Osteocyte (in vitro differentiated cells): ENCODE measurements at regions not wholly inside any gene's neighbourhood (a gene's known extent, or its start where the extent isn't known, plus 50 kb on each side); places are given as distances from the start of the nearest gene placed in this dataset.
"Not testable (repeated sequence)": the region's sequence is repeated elsewhere in the genome, so short reads cannot be mapped to it uniquely, and the experiment has no call there.

Experiments used
- DNase-seq: peaks from one replicate; pipeline ENCODE4 v3.0.0; 2021; ENCODE audit warnings: mixed read lengths; ENCODE audit not compliant: unreplicated experiment; ENCODE audit errors: extremely low spot score
- H3K27ac Mint-ChIP-seq: one replicate; pipeline ENCODE4 v1.8.0; 2021; ENCODE audit warnings: mild to moderate bottlenecking, mixed read lengths; ENCODE audit not compliant: unreplicated experiment
- H3K27me3 Mint-ChIP-seq: one replicate; pipeline ENCODE4 v1.8.0; 2021; ENCODE audit warnings: mixed read lengths; ENCODE audit not compliant: unreplicated experiment
- H3K36me3 Mint-ChIP-seq: one replicate; pipeline ENCODE4 v1.8.0; 2021; ENCODE audit warnings: mixed read lengths; ENCODE audit not compliant: unreplicated experiment
- H3K4me1 Mint-ChIP-seq: one replicate; pipeline ENCODE4 v1.8.0; 2021; ENCODE audit warnings: mixed read lengths; ENCODE audit not compliant: unreplicated experiment
- H3K4me3 Mint-ChIP-seq: one replicate; pipeline ENCODE4 v1.8.0; 2021; ENCODE audit warnings: mild to moderate bottlenecking, moderate library complexity, mixed read lengths; ENCODE audit not compliant: unreplicated experiment
- H3K9me3 Mint-ChIP-seq: one replicate; pipeline ENCODE4 v1.8.0; 2021; ENCODE audit warnings: mixed read lengths; ENCODE audit not compliant: unreplicated experiment
- CTCF ChIP-seq: fragments of 200-600 bp; sonication (generic); IDR thresholded peaks from 2 replicates; pipeline ENCODE4 v1.5.0; 2021; ENCODE audit warnings: antibody characterized with exemption, mild to moderate bottlenecking, moderate library complexity

GRCh38 chr12:19675361-19675760, 236.1 kb downstream of the AEBP2 start:
- H3K9me3 Mint-ChIP-seq: peaks cover 35% of the 10 kb centered on the region
- TF ChIP-seq CTCF: no peak
- no peak overlapping the region for H3K4me3 Mint-ChIP-seq
- H3K36me3 Mint-ChIP-seq: peaks cover 6% of the 10 kb centered on the region
- H3K4me1 Mint-ChIP-seq: peaks cover 9% of the 10 kb centered on the region
- no peak for DNase-seq
- H3K27ac Mint-ChIP-seq: no peak overlapping the region
- no peaks in the 10 kb centered on the region for H3K27me3 Mint-ChIP-seq

GRCh38 chr12:19678501-19678900, 239.2 kb downstream of the AEBP2 start:
- not testable (repeated sequence) for H3K4me1 Mint-ChIP-seq, DNase-seq, H3K4me3 Mint-ChIP-seq, H3K27ac Mint-ChIP-seq, H3K36me3 Mint-ChIP-seq, H3K27me3 Mint-ChIP-seq
- H3K9me3 Mint-ChIP-seq: peaks cover 36% of the 10 kb centered on the region

GRCh38 chr12:19681007-19681406, 241.7 kb downstream of the AEBP2 start:
- Mint-ChIP-seq H3K27ac (no peak overlapping the region), H3K4me1 (peaks cover 18% of the 10 kb centered on the region), H3K27me3 (no peaks in the 10 kb centered on the region), H3K4me3 (no peak overlapping the region), H3K36me3 (peaks cover 6% of the 10 kb centered on the region), H3K9me3 (peaks cover 36% of the 10 kb centered on the region)
- no peak for TF ChIP-seq CTCF
- DNase-seq: no peak

- Mint-ChIP-seq H3K27me3 (no peaks in the 10 kb centered on the region), H3K4me1 (peaks cover 18% of the 10 kb centered on the region), H3K27ac (peak overlapping the region; percentile 87), H3K4me3 (peak overlapping the region; percentile 17), H3K9me3 (peaks cover 19% of the 10 kb centered on the region), H3K36me3 (peaks cover 6% of the 10 kb centered on the region)
- DNase-seq: no peak
- no peak for TF ChIP-seq CTCF
Measured at GRCh38 chr12:19683178-19683927, 244.1 kb downstream of the AEBP2 start.

GRCh38 chr12:19687371-19687770, 248.1 kb downstream of the AEBP2 start:
- Mint-ChIP-seq H3K4me3 (no peak overlapping the region), H3K9me3 (peaks cover under 1% of the 10 kb centered on the region), H3K36me3 (no peaks in the 10 kb centered on the region), H3K4me1 (peaks cover 18% of the 10 kb centered on the region), H3K27me3 (no peaks in the 10 kb centered on the region), H3K27ac (no peak overlapping the region)
- no peak for TF ChIP-seq CTCF
- DNase-seq: no peak
